GM12865 (cell line): ENCODE measurements at regions not wholly inside any gene's neighbourhood (a gene's known extent, or its start where the extent isn't known, plus 50 kb on each side); places are given as distances from the start of the nearest gene placed in this dataset.

Experiments used
- DNase-seq: peaks from one replicate; pipeline ENCODE4 v3.0.0; 2010; ENCODE audit warnings: low read depth
- H3K4me3 ChIP-seq: 2 replicates; pipeline ENCODE4 v1.5.1; 2011; ENCODE audit warnings: mild to moderate bottlenecking, low read depth, low read length, control low read depth
- CTCF ChIP-seq: IDR thresholded peaks from 2 replicates; pipeline ENCODE4 v1.5.1; 2011; ENCODE audit warnings: low read length, control low read depth, low read depth, inconsistent platforms; ENCODE audit not compliant: insufficient read depth; ENCODE audit errors: missing control alignments

- no peak for TF ChIP-seq CTCF
- no peak for DNase-seq
- no peak overlapping the region for H3K4me3 ChIP-seq
Measured at GRCh38 chr15:96807361-96807760, 476.9 kb downstream of the NR2F2 start.

- no peak for DNase-seq
- no peak overlapping the region for H3K4me3 ChIP-seq
- TF ChIP-seq CTCF = no peak
Measured at GRCh38 chr15:96817900-96818299, 487.4 kb downstream of the NR2F2 start.

- H3K4me3 ChIP-seq = no peak overlapping the region
- DNase-seq = no peak
- TF ChIP-seq CTCF = no peak
Measured at GRCh38 chr15:96818861-96819260, 488.4 kb downstream of the NR2F2 start.

- no peak for DNase-seq
- no peak for TF ChIP-seq CTCF
- H3K4me3 ChIP-seq = no peak overlapping the region
Measured at GRCh38 chr15:96827981-96828380, 497.5 kb downstream of the NR2F2 start.

- DNase-seq = no peak
- H3K4me3 ChIP-seq = no peak overlapping the region
- TF ChIP-seq CTCF = no peak
Measured at GRCh38 chr15:96837241-96837970, 506.9 kb downstream of the NR2F2 start.

- TF ChIP-seq CTCF = no peak
- DNase-seq = no peak
- H3K4me3 ChIP-seq = no peak overlapping the region
Measured at GRCh38 chr15:96838081-96838480, 507.6 kb downstream of the NR2F2 start.
